Mammary epithelial cell (primary cell): ENCODE measurements at regions not wholly inside any gene's neighbourhood (a gene's known extent, or its start where the extent isn't known, plus 50 kb on each side); places are given as distances from the start of the nearest gene placed in this dataset.
"Not testable (repeated sequence)": the region's sequence is repeated elsewhere in the genome, so short reads cannot be mapped to it uniquely, and the experiment has no call there.

ENCODE experiments used
- EZH2 ChIP-seq: IDR thresholded peaks from 2 replicates; pipeline ENCODE4 v1.6.1; 2012; ENCODE audit warnings: low read length, inconsistent platforms, borderline replicate concordance
- TF ChIP-seq, protein P1 (sequence below), 2 donors: IDR thresholded peaks in 1 of 2; conservative IDR thresholded peaks in 1 of 2; 2 replicates each; pipeline ENCODE4 v1.5.1; 2011 to 2012; ENCODE audit warnings: inconsistent platforms in 2 of 2, low read length in 2 of 2, mild to moderate bottlenecking in 2 of 2, control low read depth in 1 of 2, low read depth in 1 of 2; ENCODE audit not compliant: insufficient read depth in 1 of 2; ENCODE audit errors: extremely low read depth in 1 of 2

GRCh38 chr13:16008271-16008670, 3173.4 kb downstream of the TUBA3C start:
- TF ChIP-seq, protein P1, sequence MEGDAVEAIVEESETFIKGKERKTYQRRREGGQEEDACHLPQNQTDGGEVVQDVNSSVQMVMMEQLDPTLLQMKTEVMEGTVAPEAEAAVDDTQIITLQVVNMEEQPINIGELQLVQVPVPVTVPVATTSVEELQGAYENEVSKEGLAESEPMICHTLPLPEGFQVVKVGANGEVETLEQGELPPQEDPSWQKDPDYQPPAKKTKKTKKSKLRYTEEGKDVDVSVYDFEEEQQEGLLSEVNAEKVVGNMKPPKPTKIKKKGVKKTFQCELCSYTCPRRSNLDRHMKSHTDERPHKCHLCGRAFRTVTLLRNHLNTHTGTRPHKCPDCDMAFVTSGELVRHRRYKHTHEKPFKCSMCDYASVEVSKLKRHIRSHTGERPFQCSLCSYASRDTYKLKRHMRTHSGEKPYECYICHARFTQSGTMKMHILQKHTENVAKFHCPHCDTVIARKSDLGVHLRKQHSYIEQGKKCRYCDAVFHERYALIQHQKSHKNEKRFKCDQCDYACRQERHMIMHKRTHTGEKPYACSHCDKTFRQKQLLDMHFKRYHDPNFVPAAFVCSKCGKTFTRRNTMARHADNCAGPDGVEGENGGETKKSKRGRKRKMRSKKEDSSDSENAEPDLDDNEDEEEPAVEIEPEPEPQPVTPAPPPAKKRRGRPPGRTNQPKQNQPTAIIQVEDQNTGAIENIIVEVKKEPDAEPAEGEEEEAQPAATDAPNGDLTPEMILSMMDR (conservative IDR thresholded peaks at IDR 0.05 in 1 of 2, IDR thresholded peaks at IDR 0.05 in 1 of 2; ENCODE audit: extremely low read depth in 1 of 2, insufficient read depth in 1 of 2, low read depth in 1 of 2, low read length in 2 of 2): not testable (repeated sequence)
- TF ChIP-seq EZH2: not testable (repeated sequence)
